ENCODE measurements at regions not wholly inside any gene's neighbourhood (a gene's known extent, or its start where the extent isn't known, plus 50 kb on each side); places are given as distances from the start of the nearest gene placed in this dataset.

- TF ChIP-seq CTCF (IDR thresholded peaks at IDR 0.05 in 4 of 5, conservative IDR thresholded peaks at IDR 0.05 in 1 of 5) (no peak), POLR2A (IDR thresholded peaks at IDR 0.05) (no peak)
These were observed 662.2 kb downstream of the XIRP2 start for GRCh38 chr2:167550448-167550847.

Measured in gastrocnemius medialis (tissue), 4 donors.